Body of pancreas (tissue), 4 donors: ENCODE measurements at regions not wholly inside any gene's neighbourhood (a gene's known extent, or its start where the extent isn't known, plus 50 kb on each side); places are given as distances from the start of the nearest gene placed in this dataset.

ENCODE experiments used
- POLR2A ChIP-seq, 3 donors: fragments of 450-650 bp; IDR thresholded peaks; one replicate each; pipeline ENCODE4 v1.6.1; 2016; ENCODE audit warnings: antibody characterized with exemption in 3 of 3, mild to moderate bottlenecking in 2 of 3
- TF ChIP-seq, protein P1 (sequence below), 7 experiments: fragments of 450-650 bp in 4 of 7; fragments of 200-600 bp in 3 of 7; sonication (generic) in 3 of 7; IDR thresholded peaks; one replicate each; pipeline ENCODE4 v1.5.1; 2016 to 2019; ENCODE audit warnings: antibody characterized with exemption in 7 of 7

DNA sequence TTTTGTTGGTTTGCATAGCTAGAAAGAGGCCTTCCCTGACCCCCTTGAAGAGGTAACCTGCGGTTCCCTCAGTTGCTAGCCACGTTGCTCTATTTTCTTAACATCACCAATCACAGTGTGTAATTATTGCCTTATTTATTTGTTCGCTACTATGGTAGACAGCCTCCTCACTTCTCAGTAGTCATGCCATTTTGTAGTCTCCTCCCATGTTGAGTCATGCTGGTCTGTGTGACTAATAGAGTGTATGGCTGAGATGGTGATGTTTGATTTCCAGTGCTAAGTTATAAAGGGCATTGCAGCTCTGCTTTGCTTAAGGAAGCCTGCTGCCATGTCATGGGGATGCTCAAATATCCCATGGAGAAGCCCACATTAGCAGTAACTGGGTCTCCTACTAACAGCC lies 236.6 kb upstream of the CHD6 start:
- TF ChIP-seq, protein P1, sequence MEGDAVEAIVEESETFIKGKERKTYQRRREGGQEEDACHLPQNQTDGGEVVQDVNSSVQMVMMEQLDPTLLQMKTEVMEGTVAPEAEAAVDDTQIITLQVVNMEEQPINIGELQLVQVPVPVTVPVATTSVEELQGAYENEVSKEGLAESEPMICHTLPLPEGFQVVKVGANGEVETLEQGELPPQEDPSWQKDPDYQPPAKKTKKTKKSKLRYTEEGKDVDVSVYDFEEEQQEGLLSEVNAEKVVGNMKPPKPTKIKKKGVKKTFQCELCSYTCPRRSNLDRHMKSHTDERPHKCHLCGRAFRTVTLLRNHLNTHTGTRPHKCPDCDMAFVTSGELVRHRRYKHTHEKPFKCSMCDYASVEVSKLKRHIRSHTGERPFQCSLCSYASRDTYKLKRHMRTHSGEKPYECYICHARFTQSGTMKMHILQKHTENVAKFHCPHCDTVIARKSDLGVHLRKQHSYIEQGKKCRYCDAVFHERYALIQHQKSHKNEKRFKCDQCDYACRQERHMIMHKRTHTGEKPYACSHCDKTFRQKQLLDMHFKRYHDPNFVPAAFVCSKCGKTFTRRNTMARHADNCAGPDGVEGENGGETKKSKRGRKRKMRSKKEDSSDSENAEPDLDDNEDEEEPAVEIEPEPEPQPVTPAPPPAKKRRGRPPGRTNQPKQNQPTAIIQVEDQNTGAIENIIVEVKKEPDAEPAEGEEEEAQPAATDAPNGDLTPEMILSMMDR (IDR thresholded peaks at IDR 0.05) = no peak
- no peak for TF ChIP-seq POLR2A (IDR thresholded peaks at IDR 0.05)
